Kidney epithelial cell (primary cell): ENCODE measurements at regions not wholly inside any gene's neighbourhood (a gene's known extent, or its start where the extent isn't known, plus 50 kb on each side); places are given as distances from the start of the nearest gene placed in this dataset.

Source experiments
- DNase-seq: peaks from one replicate; pipeline ENCODE4 v3.0.0-alpha.2; 2010; ENCODE audit warnings: low read depth
- H3K27me3 ChIP-seq: 2 replicates; pipeline ENCODE4 v1.6.0; 2011; ENCODE audit warnings: low read length; ENCODE audit not compliant: control insufficient read depth, insufficient read depth
- H3K36me3 ChIP-seq: 2 replicates; pipeline ENCODE4 v1.5.1; 2011; ENCODE audit warnings: low read length; ENCODE audit not compliant: control insufficient read depth, insufficient read depth
- H3K4me3 ChIP-seq: 2 replicates; pipeline ENCODE4 v1.5.1; 2011; ENCODE audit warnings: low read depth, mild to moderate bottlenecking, control low read depth, low read length
- CTCF ChIP-seq: IDR thresholded peaks from 2 replicates; pipeline ENCODE4 v1.5.1; 2011; ENCODE audit warnings: mild to moderate bottlenecking, moderate library complexity, low read length, control low read depth, inconsistent platforms; ENCODE audit not compliant: insufficient read depth, poor library complexity, severe bottlenecking

DNA sequence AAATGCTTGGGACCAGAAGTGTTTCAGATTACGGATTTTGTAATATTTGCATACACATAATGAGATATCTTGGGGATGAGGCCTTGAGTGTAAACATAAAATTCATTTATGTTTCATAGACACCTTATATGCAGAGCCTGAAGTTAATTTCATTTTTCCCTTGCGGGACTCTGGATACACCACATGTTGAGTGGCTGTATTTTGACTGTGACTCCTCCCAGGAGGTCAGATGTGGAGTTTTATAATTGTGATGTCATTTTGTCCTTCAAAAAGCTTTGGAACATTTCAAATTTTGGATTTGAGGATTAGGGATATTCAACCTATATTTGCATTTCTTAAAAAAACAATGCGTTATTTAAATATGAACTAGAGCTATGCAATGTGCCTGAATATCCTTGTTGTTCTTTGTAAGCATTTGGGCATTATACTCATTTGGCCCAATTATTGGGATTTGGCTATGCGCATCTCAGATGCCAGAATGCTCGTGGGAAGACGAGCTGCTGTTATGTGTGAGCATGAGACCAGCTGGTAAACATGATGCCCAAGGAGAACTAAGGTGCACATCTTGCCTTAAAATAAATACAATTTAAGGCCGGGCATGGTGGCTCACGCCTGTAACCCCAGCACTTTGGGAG is 223.0 kb upstream of the STS start:
- no peak for DNase-seq

DNA sequence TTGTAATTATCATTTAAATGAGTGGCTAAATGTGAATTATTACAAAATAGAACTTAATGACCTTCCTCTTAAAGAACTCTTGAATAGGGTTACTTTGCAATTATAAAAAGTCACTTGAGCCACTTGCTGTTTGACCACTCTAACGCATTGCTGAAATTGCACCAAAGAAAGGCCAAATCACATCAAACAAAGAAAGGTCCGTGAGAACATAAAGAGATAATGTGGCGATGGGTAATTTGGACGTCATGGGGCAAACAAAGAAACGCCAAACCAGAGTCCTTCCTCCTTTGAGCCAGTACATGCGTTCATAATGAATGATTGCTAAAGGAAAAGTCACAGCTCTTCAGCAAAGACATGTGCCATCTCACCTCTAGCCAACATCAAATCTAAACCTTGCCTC is 229.8 kb upstream of the STS start:
- TF ChIP-seq CTCF, result no peak
- no peak overlapping the region for H3K4me3 ChIP-seq
- DNase-seq, result no peak
- H3K27me3 ChIP-seq, result no peaks in the 10 kb centered on the region
- no peaks in the 10 kb centered on the region for H3K36me3 ChIP-seq

More for the DNA sequence above, 223.0 kb upstream of the STS start:
- no peak for TF ChIP-seq CTCF
- no peaks in the 10 kb centered on the region for H3K27me3 ChIP-seq
- H3K36me3 ChIP-seq, result no peaks in the 10 kb centered on the region
- no peak overlapping the region for H3K4me3 ChIP-seq

DNA sequence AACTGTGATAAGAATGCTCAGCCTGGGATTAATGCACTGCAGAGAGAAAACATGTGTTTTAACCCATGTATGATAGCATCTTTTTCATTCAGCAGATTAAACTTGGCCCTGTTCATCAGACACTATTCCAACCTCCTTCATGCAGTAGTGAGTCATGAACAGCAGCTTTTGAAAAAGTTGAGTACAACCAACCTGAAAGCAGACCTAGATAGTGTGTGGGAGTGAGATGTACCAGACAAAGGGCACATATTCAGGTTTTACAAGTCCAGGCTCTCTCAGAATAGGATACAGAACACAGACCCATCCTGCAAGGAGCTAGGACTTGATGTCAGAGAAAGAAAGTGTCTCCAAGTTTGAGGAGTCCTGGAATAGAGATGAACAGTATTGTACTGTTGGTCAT is 237.3 kb upstream of the STS start:
- Histone ChIP-seq H3K36me3 (no peaks in the 10 kb centered on the region), H3K27me3 (no peaks in the 10 kb centered on the region), H3K4me3 (no peak overlapping the region)
- no peak for DNase-seq
- no peak for TF ChIP-seq CTCF

- no peaks in the 10 kb centered on the region for H3K36me3 ChIP-seq
- H3K27me3 ChIP-seq, result no peaks in the 10 kb centered on the region
- TF ChIP-seq CTCF, result no peak
- no peak overlapping the region for H3K4me3 ChIP-seq
- DNase-seq, result no peak
Observed at GRCh38 chrX:6909396-6909795, 238.1 kb upstream of the STS start.

GRCh38 chrX:6906608-6907007 is 240.9 kb upstream of the STS start:
- H3K36me3 ChIP-seq, result no peaks in the 10 kb centered on the region
- no peak overlapping the region for H3K4me3 ChIP-seq
- H3K27me3 ChIP-seq, result no peaks in the 10 kb centered on the region
- no peak for DNase-seq
- no peak for TF ChIP-seq CTCF

DNA sequence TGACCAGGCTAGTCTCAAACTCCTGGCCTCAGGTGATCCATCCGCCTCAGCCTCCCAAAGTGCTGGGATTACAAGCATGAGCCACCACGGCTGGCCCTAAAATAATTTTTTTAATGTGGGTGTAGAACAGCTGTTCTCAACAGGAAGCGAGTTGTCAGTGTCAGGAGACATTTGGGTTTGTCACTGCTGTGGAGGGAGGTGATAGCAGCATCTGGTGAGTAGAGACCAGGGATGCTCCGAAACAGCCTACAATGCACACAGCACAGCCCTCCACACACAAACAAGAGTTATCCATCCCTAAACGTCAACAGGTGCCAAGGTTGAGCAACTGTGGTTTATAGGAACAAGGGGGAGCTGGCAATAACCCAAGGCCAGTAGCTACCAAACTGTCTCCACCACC is 243.4 kb upstream of the STS start:
- H3K36me3 ChIP-seq, result no peaks in the 10 kb centered on the region
- TF ChIP-seq CTCF, result no peak
- no peaks in the 10 kb centered on the region for H3K27me3 ChIP-seq
- no peak for DNase-seq
- no peak overlapping the region for H3K4me3 ChIP-seq
